ENCODE measurements at regions not wholly inside any gene's neighbourhood (a gene's known extent, or its start where the extent isn't known, plus 50 kb on each side); places are given as distances from the start of the nearest gene placed in this dataset.

DNA sequence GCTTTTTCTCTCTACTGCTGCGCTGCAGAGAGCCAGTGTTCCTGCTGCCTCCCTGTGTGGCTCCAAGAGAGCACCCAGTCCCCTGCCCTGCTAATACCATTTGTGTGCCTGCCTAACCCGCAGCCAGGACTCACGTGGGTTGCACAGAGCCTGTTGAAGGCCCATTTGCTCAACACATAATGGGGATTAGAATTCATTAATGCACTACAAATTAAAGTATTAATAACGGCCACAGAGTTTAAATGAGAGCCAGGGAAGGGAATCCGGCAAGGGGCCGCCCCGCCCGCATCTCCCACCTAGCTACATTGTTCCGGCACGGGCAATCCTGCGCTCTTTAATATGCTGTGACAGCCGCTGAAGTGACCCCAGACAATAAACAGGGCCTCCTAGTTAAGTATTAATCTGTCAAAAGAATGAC is 211.3 kb downstream of the NXPE2 start:
- H4K20me1 ChIP-seq (ENCODE audit: insufficient read depth): no peaks in the 10 kb centered on the region
- no peak overlapping the region for H3K4me2 ChIP-seq
- H2AFZ ChIP-seq (ENCODE audit: low read depth): no peak overlapping the region
- no peaks in the 10 kb centered on the region for H3K36me3 ChIP-seq (replicated peaks in 1 of 2; ENCODE audit: control insufficient read depth in 1 of 2, insufficient read depth in 2 of 2, low read length in 1 of 2)
- 28% methylated on average over 4 of the region's 12 CpGs for WGBS (ENCODE audit: low lambda C conversion rate)
- no peaks in the 10 kb centered on the region for H3K27me3 ChIP-seq (ENCODE audit: insufficient read depth)
- CTCF ChIA-PET: interaction anchor here (1.1 kb wide), 1 partner anchor 9 kb away, joined by 3 read pairs; no protein-coding TSS in a partner anchor
- no peak for TF ChIP-seq RFX5 (IDR thresholded peaks at IDR 0.05; ENCODE audit: low read length)
- no peak for TF ChIP-seq FOXM1 (IDR thresholded peaks at IDR 0.05; ENCODE audit: low read depth)
- TF ChIP-seq EZH2phosphoT487 (IDR thresholded peaks at IDR 0.05; ENCODE audit: borderline replicate concordance, low read depth): no peak
- TF ChIP-seq PBX3 (IDR thresholded peaks at IDR 0.05): no peak
- TF ChIP-seq FOXJ3 (CRISPR knock-in tag; IDR thresholded peaks at IDR 0.05): no peak
- no peak for TF ChIP-seq YY1 (IDR thresholded peaks at IDR 0.05; ENCODE audit: low read depth)
- TF ChIP-seq NFIC (IDR thresholded peaks at IDR 0.05; ENCODE audit: borderline replicate concordance): no peak
- TF ChIP-seq GATA2 (CRISPR knock-in tag; IDR thresholded peaks at IDR 0.05): no peak
- no peak for TF ChIP-seq CHD2 (IDR thresholded peaks at IDR 0.05; ENCODE audit: low read length, partially characterized antibody)
- TF ChIP-seq, protein P1, sequence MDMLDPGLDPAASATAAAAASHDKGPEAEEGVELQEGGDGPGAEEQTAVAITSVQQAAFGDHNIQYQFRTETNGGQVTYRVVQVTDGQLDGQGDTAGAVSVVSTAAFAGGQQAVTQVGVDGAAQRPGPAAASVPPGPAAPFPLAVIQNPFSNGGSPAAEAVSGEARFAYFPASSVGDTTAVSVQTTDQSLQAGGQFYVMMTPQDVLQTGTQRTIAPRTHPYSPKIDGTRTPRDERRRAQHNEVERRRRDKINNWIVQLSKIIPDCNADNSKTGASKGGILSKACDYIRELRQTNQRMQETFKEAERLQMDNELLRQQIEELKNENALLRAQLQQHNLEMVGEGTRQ (IDR thresholded peaks at IDR 0.05; ENCODE audit: borderline replicate concordance, low read depth, low read length): no peak
- TF ChIP-seq RCOR1 (IDR thresholded peaks at IDR 0.05; ENCODE audit: low read length): no peak
- TF ChIP-seq, protein P2, sequence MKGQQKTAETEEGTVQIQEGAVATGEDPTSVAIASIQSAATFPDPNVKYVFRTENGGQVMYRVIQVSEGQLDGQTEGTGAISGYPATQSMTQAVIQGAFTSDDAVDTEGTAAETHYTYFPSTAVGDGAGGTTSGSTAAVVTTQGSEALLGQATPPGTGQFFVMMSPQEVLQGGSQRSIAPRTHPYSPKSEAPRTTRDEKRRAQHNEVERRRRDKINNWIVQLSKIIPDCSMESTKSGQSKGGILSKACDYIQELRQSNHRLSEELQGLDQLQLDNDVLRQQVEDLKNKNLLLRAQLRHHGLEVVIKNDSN (IDR thresholded peaks at IDR 0.05; ENCODE audit: borderline replicate concordance, low read depth): no peak
- no peak for TF ChIP-seq SMC3 (IDR thresholded peaks at IDR 0.05; ENCODE audit: low read depth, low read length)
- no peak for TF ChIP-seq CTCF (IDR thresholded peaks at IDR 0.05)
- no peak for TF ChIP-seq ELF1 (IDR thresholded peaks at IDR 0.05)
- TF ChIP-seq MEF2A (IDR thresholded peaks at IDR 0.05; ENCODE audit: borderline replicate concordance, low read depth): no peak
- TF ChIP-seq, protein P3, sequence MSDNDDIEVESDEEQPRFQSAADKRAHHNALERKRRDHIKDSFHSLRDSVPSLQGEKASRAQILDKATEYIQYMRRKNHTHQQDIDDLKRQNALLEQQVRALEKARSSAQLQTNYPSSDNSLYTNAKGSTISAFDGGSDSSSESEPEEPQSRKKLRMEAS (IDR thresholded peaks at IDR 0.05; ENCODE audit: low read depth): no peak
- no peak for TF ChIP-seq RXRA (IDR thresholded peaks at IDR 0.05; ENCODE audit: borderline replicate concordance, low read depth)
- TF ChIP-seq TEAD4 (IDR thresholded peaks at IDR 0.05; ENCODE audit: borderline replicate concordance, insufficient read depth): no peak
- no peaks in the 10 kb centered on the region for H3K79me2 ChIP-seq (ENCODE audit: insufficient read depth)
- H3K4me3 ChIP-seq (ENCODE audit: low read depth in 2 of 2, low read length in 1 of 2): no peak overlapping the region
- POLR2A ChIA-PET: no interaction called here
- no peaks in the 10 kb centered on the region for H3K9me3 ChIP-seq
- H3F3A ChIP-seq (replicated peaks; ENCODE audit: insufficient read depth): no peaks in the 10 kb centered on the region
- H3K9ac ChIP-seq: no peak overlapping the region
- no peaks in the 10 kb centered on the region for H3K4me1 ChIP-seq (ENCODE audit: control insufficient read depth in 1 of 2, insufficient read depth in 2 of 2, low read depth in 1 of 2, low read length in 1 of 2)
- no peak overlapping the region for H3K27ac ChIP-seq (ENCODE audit: low read depth in 2 of 2, low read length in 1 of 2)
- H3K9me2 ChIP-seq: no peaks in the 10 kb centered on the region
- DNase-seq: no peak
